AG04449 (cell line): ENCODE measurements at regions not wholly inside any gene's neighbourhood (a gene's known extent, or its start where the extent isn't known, plus 50 kb on each side); places are given as distances from the start of the nearest gene placed in this dataset.

Source experiments
- CTCF ChIA-PET: fragments of 350-600 bp; formaldehyde crosslinking; extraction: SDS; loops from one replicate; lab custom pipeline; 2021; ENCODE audit warnings: antibody characterized with exemption; lab: Yijun Ruan, JAX
- POLR2A ChIA-PET: fragments of 400-600, 350-600 bp; formaldehyde crosslinking; extraction: SDS; loops from one replicate; lab custom pipeline; 2020; ENCODE audit warnings: antibody characterized with exemption, inconsistent platforms; lab: Yijun Ruan, JAX
- DNase-seq: peaks from one replicate; pipeline ENCODE4 v3.0.0-alpha.2; 2010; ENCODE audit warnings: low read depth, low spot score
- H3K4me3 ChIP-seq: 2 replicates; pipeline ENCODE4 v1.5.1; 2011; ENCODE audit warnings: low read depth, mild to moderate bottlenecking, control low read depth, low read length
- CTCF ChIP-seq: IDR thresholded peaks from one replicate; pipeline ENCODE4 v1.5.1; 2011; ENCODE audit warnings: mild to moderate bottlenecking, moderate library complexity, low read length, control low read depth, inconsistent platforms; ENCODE audit not compliant: insufficient read depth; ENCODE audit errors: missing control alignments

- POLR2A ChIA-PET, result no interaction called here
- no peak for TF ChIP-seq CTCF
- CTCF ChIA-PET, result interaction anchor here (1.0 to 1.1 kb wide), 2 partner anchors 183 to 186 kb away, joined by 3 read pairs; no protein-coding TSS in a partner anchor
- no peak for DNase-seq
- H3K4me3 ChIP-seq, result no peak overlapping the region
Observed at GRCh38 chr13:29929062-29929847, 78.8 kb upstream of the UBL3 start.

- CTCF ChIA-PET, result interaction anchor here (1.0 to 8.3 kb wide), 6 partner anchors 9 to 187 kb away, joined by 3 to 128 read pairs (median 20); no protein-coding TSS in a partner anchor
- POLR2A ChIA-PET, result no interaction called here
- TF ChIP-seq CTCF, result no peak
- H3K4me3 ChIP-seq, result no peak overlapping the region
- no peak for DNase-seq
Observed at GRCh38 chr13:29926098-29926476, 75.7 kb upstream of the UBL3 start.

- DNase-seq, result no peak
Observed at GRCh38 chr13:29925457-29926097, 75.2 kb upstream of the UBL3 start.

GRCh38 chr13:29924482-29925350 is 74.3 kb upstream of the UBL3 start:
- no peak for DNase-seq
- TF ChIP-seq CTCF, result no peak
- ChIA-PET CTCF (interaction anchor here (0.7 to 8.3 kb wide), 37 partner anchors 8 to 417 kb away, joined by 3 to 128 read pairs (median 5); partner anchors contain the start of gene UBL3), POLR2A (interaction anchor here (0.5 to 2.3 kb wide), 8 partner anchors 22 to 109 kb away, joined by 4 to 7 read pairs (median 5); partner anchors contain the start of gene UBL3)
- H3K4me3 ChIP-seq, result peak overlapping the region; percentile 16; the same call in 1 of the 2 replicates

More at GRCh38 chr13:29925457-29926097, 75.2 kb upstream of the UBL3 start:
- no peak for TF ChIP-seq CTCF
- CTCF ChIA-PET, result interaction anchor here (1.0 to 8.3 kb wide), 18 partner anchors 8 to 187 kb away, joined by 3 to 128 read pairs (median 6); partner anchors contain the start of gene UBL3
- POLR2A ChIA-PET, result interaction anchor here (0.7 to 2.3 kb wide), 4 partner anchors 76 to 108 kb away, joined by 4 to 7 read pairs (median 5); partner anchors contain the start of gene UBL3
- H3K4me3 ChIP-seq, result no peak overlapping the region

GRCh38 chr13:29923554-29924481 is 73.4 kb upstream of the UBL3 start:
- POLR2A ChIA-PET, result interaction anchor here (1.0 to 2.3 kb wide), 10 partner anchors 22 to 187 kb away, joined by 3 to 12 read pairs (median 6); partner anchors contain the start of gene UBL3
- peak; percentile 97 for DNase-seq
- H3K4me3 ChIP-seq, result peak overlapping the region; percentile 16; the same call in 1 of the 2 replicates
- TF ChIP-seq CTCF, result peak; percentile 89
- CTCF ChIA-PET, result interaction anchor here (0.6 to 8.3 kb wide), 53 partner anchors 7 to 449 kb away, joined by 3 to 128 read pairs (median 5); partner anchors contain the start of gene UBL3
